Stimulated activated memory B cell treated with anti-CD40 and anti-IgM and Interleukin-4, amounts not matched to agents 10 μg/mL and 1 μg/mL and 100 μg/mL, for 72 hours (primary cell): ENCODE measurements at regions not wholly inside any gene's neighbourhood (a gene's known extent, or its start where the extent isn't known, plus 50 kb on each side); places are given as distances from the start of the nearest gene placed in this dataset.
A peak's percentile ranks its signal among the peaks of the same experiment; 100 is the strongest.

Experiments used
- ATAC-seq: fragments of 150-1000 bp; cut with Tn5 transposase; 2 replicates; pipeline ENCODE4 v1.10.0; 2021
- H3K27ac Mint-ChIP-seq: one replicate; pipeline ENCODE4 v1.8.0; 2022; ENCODE audit warnings: mild to moderate bottlenecking, mixed read lengths
- H3K27me3 Mint-ChIP-seq: one replicate; pipeline ENCODE4 v1.8.0; 2022; ENCODE audit warnings: mixed read lengths
- H3K36me3 Mint-ChIP-seq: one replicate; pipeline ENCODE4 v1.8.0; 2022; ENCODE audit warnings: mixed read lengths
- H3K4me1 Mint-ChIP-seq: one replicate; pipeline ENCODE4 v1.8.0; 2022; ENCODE audit warnings: mixed read lengths
- H3K4me3 Mint-ChIP-seq: one replicate; pipeline ENCODE4 v1.8.0; 2022; ENCODE audit warnings: mild to moderate bottlenecking, moderate library complexity, mixed read lengths
- H3K9me3 Mint-ChIP-seq: one replicate; pipeline ENCODE4 v1.8.0; 2022; ENCODE audit warnings: mixed read lengths

- no peak for ATAC-seq
- Mint-ChIP-seq H3K27me3 (no peaks in the 10 kb centered on the region), H3K4me1 (peaks cover 6% of the 10 kb centered on the region), H3K4me3 (peak overlapping the region; percentile 41), H3K27ac (no peak overlapping the region), H3K9me3 (no peaks in the 10 kb centered on the region), H3K36me3 (no peaks in the 10 kb centered on the region)
Measured at GRCh38 chr18:67243799-67244587, 272.5 kb downstream of the DSEL start.

DNA sequence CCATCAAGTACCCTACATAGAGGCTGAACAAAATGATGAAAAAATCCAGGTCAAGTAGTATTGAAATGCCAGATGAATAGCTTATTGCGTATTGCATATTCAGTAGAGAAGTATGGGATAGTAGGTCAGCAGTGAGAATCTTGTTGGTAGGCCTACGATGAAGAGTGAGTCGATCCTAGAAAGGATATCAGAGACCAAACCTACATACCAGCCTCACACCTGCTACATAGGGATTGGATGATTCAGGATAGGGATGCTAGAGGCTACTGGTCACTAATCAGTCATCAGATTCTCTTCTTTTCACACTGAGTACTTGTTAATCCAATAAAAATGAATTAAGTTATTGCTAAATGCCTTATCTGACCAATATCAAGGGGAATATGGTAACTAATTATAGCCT is 274.5 kb downstream of the DSEL start:
- Mint-ChIP-seq H3K36me3 (no peaks in the 10 kb centered on the region), H3K27ac (no peak overlapping the region), H3K4me1 (peaks cover 6% of the 10 kb centered on the region), H3K4me3 (no peak overlapping the region), H3K27me3 (no peaks in the 10 kb centered on the region), H3K9me3 (no peaks in the 10 kb centered on the region)
- no peak for ATAC-seq

GRCh38 chr18:67241299-67241698 is 275.2 kb downstream of the DSEL start:
- H3K27ac Mint-ChIP-seq = no peak overlapping the region
- H3K4me3 Mint-ChIP-seq = no peak overlapping the region

DNA sequence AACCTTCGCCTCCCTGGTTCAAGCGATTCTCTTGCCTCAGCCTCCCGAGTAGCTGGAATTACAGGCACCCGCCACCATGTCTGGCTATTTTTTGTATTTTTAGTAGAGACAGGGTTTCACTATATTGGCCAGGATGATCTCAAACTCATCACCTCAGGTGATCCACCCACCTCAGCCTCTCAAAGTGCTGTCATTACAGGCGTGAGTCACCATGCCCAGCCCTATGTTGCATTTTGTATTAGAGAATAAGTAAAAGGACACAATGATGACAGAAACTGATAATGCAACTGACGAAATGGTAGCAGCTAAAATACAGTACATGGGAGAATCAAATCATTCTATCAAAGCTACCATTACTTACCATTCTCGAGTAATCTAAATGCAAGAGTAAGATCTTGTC is 276.7 kb downstream of the DSEL start:
- Mint-ChIP-seq H3K36me3 (no peaks in the 10 kb centered on the region), H3K9me3 (no peaks in the 10 kb centered on the region), H3K4me3 (no peak overlapping the region), H3K27me3 (no peaks in the 10 kb centered on the region), H3K27ac (no peak overlapping the region), H3K4me1 (peaks cover 6% of the 10 kb centered on the region)
- no peak for ATAC-seq

More at GRCh38 chr18:67241299-67241698, 275.2 kb downstream of the DSEL start:
- no peaks in the 10 kb centered on the region for H3K9me3 Mint-ChIP-seq
- H3K27me3 Mint-ChIP-seq = no peaks in the 10 kb centered on the region
- peaks cover 6% of the 10 kb centered on the region for H3K4me1 Mint-ChIP-seq
- no peak for ATAC-seq
- H3K36me3 Mint-ChIP-seq = no peaks in the 10 kb centered on the region

DNA sequence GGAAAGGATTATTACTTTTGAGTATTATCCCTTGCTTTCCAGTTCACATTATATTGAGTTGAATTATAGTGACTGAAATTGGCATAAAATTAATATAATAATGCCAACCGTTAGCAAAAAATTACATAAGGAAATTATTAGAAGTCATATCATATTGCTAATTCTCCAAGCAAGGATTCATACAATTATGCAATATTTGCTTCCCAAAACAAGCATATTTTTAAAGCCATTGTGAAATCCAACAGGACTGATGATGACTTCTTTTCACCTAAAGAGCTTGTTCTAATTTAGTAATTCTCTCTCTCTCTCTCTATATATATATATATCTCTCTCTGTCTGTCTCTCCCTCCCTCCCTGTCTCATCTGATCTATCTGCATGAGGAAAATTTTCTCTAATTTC is 283.5 kb downstream of the DSEL start:
- Mint-ChIP-seq H3K27ac (no peak overlapping the region), H3K9me3 (no peaks in the 10 kb centered on the region)
- no peak for ATAC-seq

GRCh38 chr18:67232406-67232805 is 284.1 kb downstream of the DSEL start:
- H3K4me3 Mint-ChIP-seq = no peak overlapping the region
- H3K27me3 Mint-ChIP-seq = no peaks in the 10 kb centered on the region
- H3K36me3 Mint-ChIP-seq = no peaks in the 10 kb centered on the region
- H3K27ac Mint-ChIP-seq = no peak overlapping the region
- no peaks in the 10 kb centered on the region for H3K4me1 Mint-ChIP-seq
- ATAC-seq = no peak
- H3K9me3 Mint-ChIP-seq = no peaks in the 10 kb centered on the region

More for the DNA sequence above, 283.5 kb downstream of the DSEL start:
- H3K4me1 Mint-ChIP-seq = no peaks in the 10 kb centered on the region
- H3K27me3 Mint-ChIP-seq = no peaks in the 10 kb centered on the region
- no peak overlapping the region for H3K4me3 Mint-ChIP-seq
- no peaks in the 10 kb centered on the region for H3K36me3 Mint-ChIP-seq

- Mint-ChIP-seq H3K4me3 (no peak overlapping the region), H3K27ac (no peak overlapping the region), H3K27me3 (no peaks in the 10 kb centered on the region), H3K9me3 (no peaks in the 10 kb centered on the region), H3K4me1 (no peaks in the 10 kb centered on the region), H3K36me3 (no peaks in the 10 kb centered on the region)
- ATAC-seq = no peak
Measured at GRCh38 chr18:67222887-67223286, 293.6 kb downstream of the DSEL start.

DNA sequence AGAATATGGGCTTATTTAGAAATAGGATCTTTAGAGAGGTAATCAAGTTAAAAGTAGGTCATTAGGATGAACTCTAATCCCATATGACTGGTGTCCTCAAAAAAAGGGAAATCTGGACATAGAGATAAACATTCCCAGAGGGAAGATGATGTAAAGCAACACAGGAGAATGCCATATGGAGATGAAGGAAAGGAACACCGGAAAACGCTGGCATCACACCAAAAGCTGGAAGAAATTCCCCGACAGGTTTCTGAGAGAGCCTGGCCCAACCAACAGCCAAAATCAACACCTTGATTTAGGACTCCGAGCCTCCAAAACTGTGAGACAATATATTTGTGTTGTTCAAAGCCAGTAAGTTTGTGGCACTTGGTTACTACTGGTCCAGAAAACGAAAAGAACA is 296.7 kb downstream of the DSEL start:
- Mint-ChIP-seq H3K27ac (no peak overlapping the region), H3K27me3 (no peaks in the 10 kb centered on the region), H3K4me3 (no peak overlapping the region), H3K36me3 (no peaks in the 10 kb centered on the region), H3K9me3 (no peaks in the 10 kb centered on the region), H3K4me1 (no peaks in the 10 kb centered on the region)
- no peak for ATAC-seq

DNA sequence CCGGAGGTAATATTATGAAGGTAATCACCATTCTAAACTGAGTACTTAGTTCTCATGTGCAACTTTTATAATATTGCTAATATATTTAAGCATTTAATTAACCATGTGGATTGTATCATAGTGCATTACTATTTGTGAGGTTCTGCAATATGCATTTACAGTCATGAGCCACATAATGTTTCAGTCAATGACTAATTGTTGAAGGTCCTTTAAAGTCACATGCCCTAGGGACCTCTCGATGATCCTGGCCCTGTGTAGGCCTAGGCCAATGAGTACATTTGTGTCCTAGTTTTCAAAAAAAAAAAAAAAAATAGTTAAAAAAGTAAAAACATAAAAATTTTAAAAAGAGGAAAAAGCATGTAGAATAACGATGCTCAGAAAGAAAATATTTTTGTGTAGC is 298.0 kb downstream of the DSEL start:
- Mint-ChIP-seq H3K4me3 (no peak overlapping the region), H3K27me3 (no peaks in the 10 kb centered on the region), H3K9me3 (no peaks in the 10 kb centered on the region), H3K27ac (no peak overlapping the region), H3K36me3 (no peaks in the 10 kb centered on the region), H3K4me1 (no peaks in the 10 kb centered on the region)
- ATAC-seq = no peak

GRCh38 chr18:67217551-67218166 is 298.9 kb downstream of the DSEL start:
- no peaks in the 10 kb centered on the region for H3K27me3 Mint-ChIP-seq
- H3K9me3 Mint-ChIP-seq = no peaks in the 10 kb centered on the region
- H3K4me3 Mint-ChIP-seq = no peak overlapping the region
- no peaks in the 10 kb centered on the region for H3K36me3 Mint-ChIP-seq
- no peak overlapping the region for H3K27ac Mint-ChIP-seq
- H3K4me1 Mint-ChIP-seq = no peaks in the 10 kb centered on the region
- ATAC-seq = no peak

DNA sequence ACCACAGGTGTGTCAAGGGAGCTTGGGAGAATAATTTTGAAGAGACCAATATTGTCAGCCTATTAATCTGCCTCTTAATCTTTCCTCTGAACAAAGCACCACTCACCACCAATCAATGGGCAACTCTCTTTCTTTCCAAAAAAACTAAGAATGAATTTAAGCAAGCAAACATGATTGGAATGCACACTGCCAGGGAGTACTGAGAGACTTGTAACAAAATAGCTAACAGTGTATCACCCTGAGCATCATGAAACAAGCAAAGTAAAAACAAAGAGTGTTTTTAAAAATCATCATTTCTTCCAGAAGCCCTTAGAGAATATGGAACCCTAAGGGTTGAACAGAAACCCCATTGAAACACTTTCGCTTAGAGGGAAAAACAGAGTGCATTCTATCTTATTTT is 299.7 kb downstream of the DSEL start:
- Mint-ChIP-seq H3K36me3 (no peaks in the 10 kb centered on the region), H3K9me3 (no peaks in the 10 kb centered on the region), H3K27me3 (no peaks in the 10 kb centered on the region), H3K27ac (no peak overlapping the region), H3K4me1 (no peaks in the 10 kb centered on the region), H3K4me3 (no peak overlapping the region)
- ATAC-seq = no peak

DNA sequence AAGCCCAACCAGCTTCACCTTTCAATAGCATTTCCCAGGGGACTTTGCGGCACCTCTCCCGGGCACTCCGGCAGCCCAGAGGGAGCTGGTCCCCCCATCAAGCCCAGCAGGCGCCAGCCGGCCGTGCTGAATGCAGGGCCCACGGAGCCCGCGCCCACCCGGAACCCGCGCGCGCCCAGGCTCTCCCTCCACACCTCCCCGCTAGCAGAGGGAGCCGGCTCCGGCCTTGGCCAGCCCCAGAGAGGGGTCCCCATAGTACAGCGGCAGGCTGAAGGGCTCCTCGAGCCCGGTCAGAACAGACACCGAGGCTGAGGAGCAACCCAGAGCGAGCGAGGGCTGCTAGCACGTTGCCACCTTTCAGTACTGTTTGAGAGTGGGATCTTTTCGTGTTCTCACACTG is 300.8 kb downstream of the DSEL start:
- no peak for ATAC-seq
- Mint-ChIP-seq H3K36me3 (no peaks in the 10 kb centered on the region), H3K4me1 (no peaks in the 10 kb centered on the region), H3K27ac (no peak overlapping the region), H3K9me3 (no peaks in the 10 kb centered on the region), H3K4me3 (no peak overlapping the region), H3K27me3 (no peaks in the 10 kb centered on the region)

DNA sequence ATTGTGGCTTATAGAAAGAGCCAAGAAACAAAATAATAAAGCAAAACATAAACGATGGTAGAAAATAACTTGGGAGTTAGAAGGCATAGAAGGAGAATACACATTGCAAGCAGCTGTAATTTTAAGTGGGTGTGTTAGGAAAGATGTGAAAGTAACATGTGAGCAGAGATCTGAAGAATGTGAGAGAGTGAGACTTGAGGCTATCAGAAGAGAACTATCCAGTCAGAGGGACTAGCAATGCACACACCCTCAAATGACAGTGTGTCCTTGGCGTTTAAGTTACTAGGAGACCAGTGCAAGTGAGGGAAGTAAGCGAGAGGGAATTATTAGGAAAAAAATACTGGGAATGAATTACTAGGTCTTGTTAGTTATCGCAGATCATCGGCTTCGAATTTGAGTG is 304.9 kb downstream of the DSEL start:
- H3K4me3 Mint-ChIP-seq = no peak overlapping the region
- H3K27ac Mint-ChIP-seq = no peak overlapping the region
- ATAC-seq = no peak
- H3K4me1 Mint-ChIP-seq = no peaks in the 10 kb centered on the region
- no peaks in the 10 kb centered on the region for H3K36me3 Mint-ChIP-seq
- no peaks in the 10 kb centered on the region for H3K9me3 Mint-ChIP-seq
- H3K27me3 Mint-ChIP-seq = no peaks in the 10 kb centered on the region

DNA sequence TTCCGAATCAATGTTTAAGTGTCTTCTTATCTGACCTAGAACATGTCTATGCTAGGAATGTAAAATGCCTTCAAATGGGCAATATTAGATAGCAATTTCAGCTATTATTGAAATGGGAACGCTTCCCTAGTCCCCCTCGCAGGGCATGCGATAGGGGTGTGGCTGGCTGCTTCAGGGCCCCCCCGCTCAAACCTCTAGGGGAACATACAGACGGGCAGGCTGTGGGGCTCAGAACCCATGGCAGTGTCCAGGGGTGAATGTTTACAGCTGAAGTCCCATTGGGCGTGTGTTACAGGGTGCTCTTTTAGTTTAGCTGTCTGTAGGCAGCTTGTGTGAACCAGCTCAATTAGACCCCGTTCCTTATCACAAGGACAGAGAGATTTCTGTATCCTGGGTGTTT is 315.9 kb downstream of the DSEL start:
- H3K36me3 Mint-ChIP-seq = no peaks in the 10 kb centered on the region
- H3K4me1 Mint-ChIP-seq = no peaks in the 10 kb centered on the region
- no peaks in the 10 kb centered on the region for H3K9me3 Mint-ChIP-seq
- H3K27ac Mint-ChIP-seq = no peak overlapping the region
- no peak for ATAC-seq
- H3K4me3 Mint-ChIP-seq = no peak overlapping the region
- H3K27me3 Mint-ChIP-seq = no peaks in the 10 kb centered on the region

DNA sequence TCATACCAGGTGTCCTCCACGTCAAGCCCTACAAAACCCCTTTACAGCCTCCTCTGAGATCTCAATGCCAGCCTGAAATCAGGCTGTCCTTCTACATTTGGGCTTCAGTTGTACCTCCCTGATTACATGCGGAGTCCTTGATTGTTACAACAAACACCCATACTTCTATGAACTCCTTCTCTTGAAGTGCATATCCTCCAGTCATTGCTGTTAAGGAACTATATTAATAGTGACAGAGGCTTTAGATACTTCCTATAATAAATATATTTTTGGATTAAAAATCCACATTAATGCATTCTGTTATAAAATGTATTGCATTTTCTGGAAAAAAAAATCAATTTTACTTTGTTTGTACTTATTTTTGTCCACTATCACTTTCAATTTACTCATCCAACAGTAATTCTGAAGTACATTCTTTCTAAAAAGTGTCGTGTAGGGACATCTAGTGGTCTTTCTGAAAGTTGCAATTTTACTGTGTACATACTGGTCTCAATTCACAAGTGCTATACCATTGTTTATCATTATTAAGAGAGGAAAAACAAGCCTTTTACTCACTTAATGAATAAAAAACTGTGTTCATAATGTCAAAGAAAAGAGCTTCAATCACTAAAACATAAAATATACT is 316.4 kb downstream of the DSEL start:
- H3K36me3 Mint-ChIP-seq = no peaks in the 10 kb centered on the region
- no peaks in the 10 kb centered on the region for H3K27me3 Mint-ChIP-seq
- H3K4me1 Mint-ChIP-seq = no peaks in the 10 kb centered on the region
- no peak for ATAC-seq
- no peaks in the 10 kb centered on the region for H3K9me3 Mint-ChIP-seq
- H3K27ac Mint-ChIP-seq = no peak overlapping the region
- no peak overlapping the region for H3K4me3 Mint-ChIP-seq

GRCh38 chr18:67194886-67195285 is 321.6 kb downstream of the DSEL start:
- Mint-ChIP-seq H3K27me3 (no peaks in the 10 kb centered on the region), H3K36me3 (no peaks in the 10 kb centered on the region), H3K4me3 (no peak overlapping the region), H3K9me3 (no peaks in the 10 kb centered on the region), H3K27ac (no peak overlapping the region), H3K4me1 (no peaks in the 10 kb centered on the region)
- ATAC-seq = no peak
